Activated naive CD8-positive, alpha-beta T cell treated with anti-CD3 and anti-CD28 coated beads, Interleukin-2, amount 50 U/mL, for 24 hours (primary cell): ENCODE measurements at regions not wholly inside any gene's neighbourhood (a gene's known extent, or its start where the extent isn't known, plus 50 kb on each side); places are given as distances from the start of the nearest gene placed in this dataset.
"Not testable (repeated sequence)": the region's sequence is repeated elsewhere in the genome, so short reads cannot be mapped to it uniquely, and the experiment has no call there.

ENCODE experiments used
- ATAC-seq: fragments of 150-1000 bp; cut with Tn5 transposase; one replicate; pipeline ENCODE4 v1.10.0; 2021
- DNase-seq: peaks from one replicate; pipeline ENCODE4 v3.0.0; 2021
- H3K27ac Mint-ChIP-seq: one replicate; pipeline ENCODE4 v1.8.0; 2021; ENCODE audit warnings: mild to moderate bottlenecking, mixed read lengths
- H3K27me3 Mint-ChIP-seq: one replicate; pipeline ENCODE4 v1.8.0; 2021; ENCODE audit warnings: mixed read lengths
- H3K36me3 Mint-ChIP-seq: one replicate; pipeline ENCODE4 v1.8.0; 2021; ENCODE audit warnings: low read depth, mixed read lengths
- H3K4me1 Mint-ChIP-seq: one replicate; pipeline ENCODE4 v1.8.0; 2021; ENCODE audit warnings: mixed read lengths
- H3K4me3 Mint-ChIP-seq: one replicate; pipeline ENCODE4 v1.8.0; 2021; ENCODE audit warnings: mild to moderate bottlenecking, moderate library complexity, mixed read lengths
- H3K9me3 Mint-ChIP-seq: one replicate; pipeline ENCODE4 v1.8.0; 2021; ENCODE audit warnings: mixed read lengths

- Mint-ChIP-seq H3K27ac (no peak overlapping the region), H3K36me3 (no peaks in the 10 kb centered on the region), H3K4me1 (no peaks in the 10 kb centered on the region), H3K9me3 (peaks cover 14% of the 10 kb centered on the region), H3K27me3 (peaks cover 2% of the 10 kb centered on the region), H3K4me3 (no peak overlapping the region)
- no peak for ATAC-seq
- DNase-seq, result no peak
These were observed 171.5 kb downstream of the ALDH8A1 start for GRCh38 chr6:134778431-134778830.

DNA sequence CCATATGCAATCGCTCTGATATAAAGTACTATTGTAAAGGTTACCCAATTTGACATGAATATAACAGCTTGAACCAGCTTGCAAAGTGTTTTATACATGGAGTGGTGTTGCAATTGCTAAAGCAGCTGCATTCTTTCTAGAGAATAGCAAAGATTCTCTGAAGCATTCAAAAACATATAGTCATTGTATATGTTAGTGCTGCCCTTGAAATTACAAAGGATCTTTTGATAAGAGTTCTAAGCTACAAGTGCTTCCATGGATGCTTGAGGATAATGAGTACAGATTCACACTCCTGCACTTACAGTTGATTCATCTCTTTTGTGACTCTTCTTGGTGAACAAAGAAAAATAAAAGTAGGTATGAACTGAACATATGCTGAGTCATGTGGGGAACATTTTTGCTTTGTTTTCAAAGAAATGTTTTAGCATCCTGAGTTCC is 175.7 kb downstream of the ALDH8A1 start:
- no peaks in the 10 kb centered on the region for H3K4me1 Mint-ChIP-seq
- no peak overlapping the region for H3K4me3 Mint-ChIP-seq
- H3K36me3 Mint-ChIP-seq, result no peaks in the 10 kb centered on the region
- H3K9me3 Mint-ChIP-seq, result peaks cover 8% of the 10 kb centered on the region
- H3K27ac Mint-ChIP-seq, result no peak overlapping the region
- no peak for ATAC-seq
- no peak for DNase-seq
- no peaks in the 10 kb centered on the region for H3K27me3 Mint-ChIP-seq

DNA sequence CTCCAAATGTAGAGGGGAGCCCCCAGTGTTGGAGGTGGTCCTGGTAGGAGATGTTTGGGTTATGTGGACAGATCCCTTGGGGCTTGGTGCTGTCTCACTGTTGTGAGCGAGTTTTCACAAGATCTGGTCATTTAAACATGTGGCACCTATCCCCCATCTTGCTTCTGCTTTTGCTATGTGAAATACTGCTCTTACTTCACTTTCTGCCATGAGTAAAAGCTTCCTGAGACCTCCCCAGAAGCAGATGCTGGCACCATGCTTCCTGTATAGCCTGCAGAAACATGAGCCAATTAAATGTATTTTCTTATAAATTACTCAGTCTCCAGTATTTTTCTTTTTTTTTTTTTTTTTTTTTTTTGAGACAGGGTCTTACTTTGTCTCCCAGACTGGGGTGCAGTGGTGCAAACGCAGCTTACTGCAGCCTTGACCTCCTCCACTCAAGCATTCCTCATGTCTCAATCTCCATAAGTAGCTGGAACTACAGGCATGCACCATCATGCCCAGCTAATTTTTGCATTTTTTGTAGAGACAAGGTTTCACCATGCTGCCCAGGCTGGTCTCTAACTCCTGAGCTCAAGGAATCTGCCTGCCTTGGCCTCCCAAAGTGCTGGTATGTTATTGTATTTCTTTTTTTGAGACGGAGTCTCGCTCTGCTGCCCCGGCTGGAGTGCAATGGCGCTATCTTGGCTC is 177.1 kb downstream of the ALDH8A1 start:
- peaks cover 5% of the 10 kb centered on the region for H3K9me3 Mint-ChIP-seq
- DNase-seq (no peak), ATAC-seq (no peak)
- H3K36me3 Mint-ChIP-seq, result no peaks in the 10 kb centered on the region
- H3K27ac Mint-ChIP-seq, result no peak overlapping the region
- peaks cover 4% of the 10 kb centered on the region for H3K27me3 Mint-ChIP-seq
- no peaks in the 10 kb centered on the region for H3K4me1 Mint-ChIP-seq
- H3K4me3 Mint-ChIP-seq, result no peak overlapping the region

DNA sequence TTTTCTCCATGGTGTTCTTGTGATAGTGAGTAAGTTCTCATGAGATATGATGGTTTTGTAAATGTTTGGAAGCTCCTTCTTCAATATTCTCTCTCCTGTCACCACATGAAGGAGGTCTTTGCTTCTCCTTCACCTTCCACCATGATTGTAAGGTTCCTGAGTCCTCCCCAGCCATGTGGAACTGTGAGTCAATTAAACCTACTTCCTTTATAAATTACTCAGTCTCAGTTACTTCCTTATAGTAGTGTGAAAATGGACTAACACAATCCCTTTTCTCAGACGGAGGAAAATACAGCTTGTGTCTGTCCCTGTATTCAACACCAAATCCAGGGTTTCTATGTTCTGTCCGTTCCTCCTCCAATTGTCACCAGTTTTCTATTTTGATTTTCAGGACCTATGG is 181.0 kb downstream of the ALDH8A1 start:
- Mint-ChIP-seq H3K4me1 (no peaks in the 10 kb centered on the region), H3K4me3 (no peak overlapping the region), H3K9me3 (peaks cover 4% of the 10 kb centered on the region), H3K27me3 (peaks cover 7% of the 10 kb centered on the region), H3K36me3 (no peaks in the 10 kb centered on the region), H3K27ac (no peak overlapping the region)
- no peak for ATAC-seq
- no peak for DNase-seq

- ATAC-seq (no peak), DNase-seq (no peak)
- Mint-ChIP-seq H3K36me3 (no peaks in the 10 kb centered on the region), H3K4me1 (no peaks in the 10 kb centered on the region), H3K27ac (no peak overlapping the region), H3K27me3 (peaks cover 7% of the 10 kb centered on the region), H3K9me3 (peaks cover 4% of the 10 kb centered on the region), H3K4me3 (no peak overlapping the region)
These were observed 183.4 kb downstream of the ALDH8A1 start for GRCh38 chr6:134766497-134766896.

- no peaks in the 10 kb centered on the region for H3K4me1 Mint-ChIP-seq
- H3K36me3 Mint-ChIP-seq, result no peaks in the 10 kb centered on the region
- peaks cover 7% of the 10 kb centered on the region for H3K27me3 Mint-ChIP-seq
- no peak overlapping the region for H3K4me3 Mint-ChIP-seq
- peaks cover 4% of the 10 kb centered on the region for H3K9me3 Mint-ChIP-seq
- ATAC-seq, result no peak
- no peak for DNase-seq
- H3K27ac Mint-ChIP-seq, result no peak overlapping the region
These were observed 185.2 kb downstream of the ALDH8A1 start for GRCh38 chr6:134764741-134765140.

DNA sequence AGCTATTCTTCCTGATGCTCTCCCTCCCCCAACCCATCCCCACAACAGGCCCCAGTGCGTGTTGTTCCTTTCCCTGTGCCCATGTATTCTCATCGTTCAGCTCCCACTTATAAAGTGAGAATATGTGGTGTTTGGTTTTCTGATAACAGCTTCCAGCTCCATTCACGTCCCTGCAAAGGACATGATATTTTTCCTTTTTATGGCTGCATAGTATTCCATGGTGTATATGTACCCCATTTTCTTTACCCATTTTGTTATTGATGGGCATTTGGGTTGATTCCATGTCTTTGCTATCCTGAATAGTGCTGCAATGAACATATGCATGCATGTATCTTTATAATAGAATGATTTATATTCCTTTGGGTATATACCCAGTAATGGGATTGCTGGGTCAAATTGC is 186.3 kb downstream of the ALDH8A1 start:
- not testable (repeated sequence) for H3K36me3 Mint-ChIP-seq, DNase-seq, H3K9me3 Mint-ChIP-seq, H3K27me3 Mint-ChIP-seq, H3K27ac Mint-ChIP-seq, ATAC-seq, H3K4me3 Mint-ChIP-seq, H3K4me1 Mint-ChIP-seq

- DNase-seq (no peak), ATAC-seq (no peak)
- Mint-ChIP-seq H3K27me3 (no peaks in the 10 kb centered on the region), H3K36me3 (no peaks in the 10 kb centered on the region), H3K27ac (no peak overlapping the region), H3K4me1 (no peaks in the 10 kb centered on the region), H3K9me3 (no peaks in the 10 kb centered on the region), H3K4me3 (no peak overlapping the region)
These were observed 191.3 kb downstream of the ALDH8A1 start for GRCh38 chr6:134758621-134759020.

GRCh38 chr6:134757911-134758361 is 192.0 kb downstream of the ALDH8A1 start:
- Mint-ChIP-seq H3K36me3 (no peaks in the 10 kb centered on the region), H3K4me3 (no peak overlapping the region), H3K9me3 (no peaks in the 10 kb centered on the region), H3K27me3 (peaks cover 2% of the 10 kb centered on the region), H3K27ac (no peak overlapping the region), H3K4me1 (no peaks in the 10 kb centered on the region)
- ATAC-seq (no peak), DNase-seq (no peak)

DNA sequence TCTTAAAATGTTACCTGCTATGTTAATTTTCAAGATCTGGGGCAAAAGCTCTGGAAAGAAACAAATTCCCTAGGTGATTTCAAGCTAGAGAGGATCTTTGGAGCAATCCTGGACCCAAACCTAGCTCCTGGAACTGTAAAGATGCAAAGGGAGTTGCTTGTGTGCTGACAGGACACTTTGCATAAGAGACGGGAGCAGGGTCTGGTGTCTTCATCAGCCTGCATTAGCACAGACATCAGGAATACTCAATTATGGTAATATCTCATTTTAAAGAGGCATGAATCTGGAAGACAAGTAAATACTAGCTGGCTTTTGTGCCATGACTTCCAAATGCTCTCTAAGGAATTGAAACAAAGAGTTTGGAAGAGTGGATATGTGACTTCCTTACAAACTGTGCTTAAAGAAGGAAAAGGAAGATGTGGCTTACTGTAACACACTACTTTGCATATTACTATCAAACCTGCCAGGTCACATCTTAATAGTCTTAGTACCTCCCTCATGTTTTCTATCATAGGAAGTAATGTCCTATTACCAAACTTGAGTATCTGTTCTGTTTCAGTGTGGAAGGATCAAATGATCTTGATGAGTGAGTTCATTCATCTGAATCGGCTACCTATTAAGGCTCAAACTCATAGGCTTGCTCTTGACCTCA is 193.4 kb downstream of the ALDH8A1 start:
- ATAC-seq, result no peak
- H3K9me3 Mint-ChIP-seq, result no peaks in the 10 kb centered on the region
- H3K4me3 Mint-ChIP-seq, result no peak overlapping the region
- no peak overlapping the region for H3K27ac Mint-ChIP-seq
- no peaks in the 10 kb centered on the region for H3K4me1 Mint-ChIP-seq
- peaks cover 2% of the 10 kb centered on the region for H3K27me3 Mint-ChIP-seq
- no peak for DNase-seq
- no peaks in the 10 kb centered on the region for H3K36me3 Mint-ChIP-seq

GRCh38 chr6:134754013-134754690 is 195.7 kb downstream of the ALDH8A1 start:
- no peaks in the 10 kb centered on the region for H3K4me1 Mint-ChIP-seq
- H3K27me3 Mint-ChIP-seq, result peaks cover 3% of the 10 kb centered on the region
- H3K9me3 Mint-ChIP-seq, result no peaks in the 10 kb centered on the region
- no peak for DNase-seq
- no peak for ATAC-seq
- H3K36me3 Mint-ChIP-seq, result no peaks in the 10 kb centered on the region
- H3K4me3 Mint-ChIP-seq, result no peak overlapping the region
- H3K27ac Mint-ChIP-seq, result no peak overlapping the region

DNA sequence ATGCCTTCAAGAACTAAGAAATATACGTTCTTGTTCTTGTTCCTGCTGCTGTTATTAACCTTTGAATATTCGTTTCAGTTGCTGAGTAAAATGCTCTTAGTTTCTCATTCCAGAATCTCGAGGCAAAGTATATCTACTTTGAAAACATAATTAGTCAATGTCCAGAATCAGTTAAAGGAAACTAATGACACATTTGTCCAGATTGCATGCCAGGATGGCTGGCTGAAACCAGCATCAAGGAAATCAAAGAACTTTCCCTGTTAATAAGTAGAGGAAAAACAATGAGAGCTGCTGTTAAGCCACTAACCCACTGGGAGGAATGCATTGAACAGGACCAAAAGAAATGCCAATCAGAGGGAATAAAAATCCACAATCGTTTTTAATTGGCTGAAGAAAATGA is 196.9 kb downstream of the ALDH8A1 start:
- H3K9me3 Mint-ChIP-seq, result no peaks in the 10 kb centered on the region
- no peaks in the 10 kb centered on the region for H3K4me1 Mint-ChIP-seq
- H3K4me3 Mint-ChIP-seq, result no peak overlapping the region
- H3K27ac Mint-ChIP-seq, result no peak overlapping the region
- H3K27me3 Mint-ChIP-seq, result peaks cover 5% of the 10 kb centered on the region
- no peaks in the 10 kb centered on the region for H3K36me3 Mint-ChIP-seq
- ATAC-seq (no peak), DNase-seq (no peak)

GRCh38 chr6:134752445-134752844 is 197.5 kb downstream of the ALDH8A1 start:
- DNase-seq (no peak), ATAC-seq (no peak)
- H3K9me3 Mint-ChIP-seq, result no peaks in the 10 kb centered on the region
- H3K4me3 Mint-ChIP-seq, result no peak overlapping the region
- no peaks in the 10 kb centered on the region for H3K36me3 Mint-ChIP-seq
- H3K4me1 Mint-ChIP-seq, result no peaks in the 10 kb centered on the region
- H3K27me3 Mint-ChIP-seq, result peaks cover 5% of the 10 kb centered on the region
- H3K27ac Mint-ChIP-seq, result no peak overlapping the region

DNA sequence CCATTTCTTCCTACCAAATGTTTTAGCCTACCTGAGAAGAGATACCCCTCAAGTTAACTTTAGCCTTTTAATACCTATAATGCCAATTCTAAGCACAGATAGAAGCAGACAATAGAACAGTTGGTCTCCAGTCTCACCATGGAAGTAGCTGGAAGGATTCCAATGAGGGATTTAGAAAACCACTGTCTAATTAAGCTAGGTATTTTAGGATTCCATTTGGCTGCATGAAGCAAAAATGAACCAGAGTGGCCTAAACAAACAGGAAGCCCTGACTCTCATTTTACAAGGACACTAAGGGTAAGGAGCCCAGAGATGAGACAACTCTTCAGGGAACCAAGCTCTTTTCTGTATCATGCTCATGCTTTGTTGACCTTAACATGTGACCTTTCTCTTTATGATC is 199.2 kb downstream of the ALDH8A1 start:
- no peak for DNase-seq
- no peaks in the 10 kb centered on the region for H3K4me1 Mint-ChIP-seq
- no peaks in the 10 kb centered on the region for H3K36me3 Mint-ChIP-seq
- ATAC-seq, result no peak
- no peak overlapping the region for H3K4me3 Mint-ChIP-seq
- H3K27me3 Mint-ChIP-seq, result peaks cover 13% of the 10 kb centered on the region
- H3K27ac Mint-ChIP-seq, result no peak overlapping the region
- peaks cover 3% of the 10 kb centered on the region for H3K9me3 Mint-ChIP-seq

GRCh38 chr6:134748484-134748883 is 201.4 kb downstream of the ALDH8A1 start:
- H3K9me3 Mint-ChIP-seq, result peaks cover 3% of the 10 kb centered on the region
- ATAC-seq (no peak), DNase-seq (no peak)
- H3K27me3 Mint-ChIP-seq, result peaks cover 16% of the 10 kb centered on the region
- H3K4me1 Mint-ChIP-seq, result no peaks in the 10 kb centered on the region
- H3K27ac Mint-ChIP-seq, result no peak overlapping the region
- H3K4me3 Mint-ChIP-seq, result no peak overlapping the region
- H3K36me3 Mint-ChIP-seq, result no peaks in the 10 kb centered on the region
